Mammary epithelial cell (primary cell): ENCODE measurements at regions not wholly inside any gene's neighbourhood (a gene's known extent, or its start where the extent isn't known, plus 50 kb on each side); places are given as distances from the start of the nearest gene placed in this dataset.

Experiments used
- CTCF ChIP-seq, 2 donors: IDR thresholded peaks in 1 of 2; conservative IDR thresholded peaks in 1 of 2; 2 replicates each; pipeline ENCODE4 v1.5.1; 2011 to 2012; ENCODE audit warnings: inconsistent platforms in 2 of 2, low read length in 2 of 2, mild to moderate bottlenecking in 2 of 2, control low read depth in 1 of 2, low read depth in 1 of 2; ENCODE audit not compliant: insufficient read depth in 1 of 2; ENCODE audit errors: extremely low read depth in 1 of 2
- EZH2 ChIP-seq: IDR thresholded peaks from 2 replicates; pipeline ENCODE4 v1.6.1; 2012; ENCODE audit warnings: low read length, inconsistent platforms, borderline replicate concordance

DNA sequence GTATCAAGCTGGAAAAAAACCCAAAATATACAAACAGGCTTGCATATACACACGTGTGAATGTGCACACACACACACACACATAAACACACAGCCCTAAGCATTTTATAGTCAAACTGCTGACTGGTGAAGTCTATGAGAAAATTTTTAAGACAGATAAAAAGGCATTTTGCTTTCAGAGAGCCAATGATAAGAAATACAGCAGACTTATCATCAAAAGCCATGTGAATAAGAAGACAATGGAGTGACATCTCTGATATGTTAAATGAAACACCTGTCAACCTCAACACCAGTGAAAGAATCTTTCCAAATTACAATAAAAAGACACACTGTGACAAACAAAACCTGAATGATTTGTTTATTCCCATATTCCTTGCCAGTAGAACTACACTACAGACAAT lies 233.3 kb downstream of the CDH9 start:
- TF ChIP-seq CTCF (conservative IDR thresholded peaks at IDR 0.05 in 1 of 2, IDR thresholded peaks at IDR 0.05 in 1 of 2; ENCODE audit: extremely low read depth in 1 of 2, insufficient read depth in 1 of 2, low read depth in 1 of 2, low read length in 2 of 2), result no peak
- TF ChIP-seq EZH2, result no peak
